NCI-H1694 (cell line): ENCODE measurements at regions not wholly inside any gene's neighbourhood (a gene's known extent, or its start where the extent isn't known, plus 50 kb on each side); places are given as distances from the start of the nearest gene placed in this dataset.

Source experiments
- DNase-seq: peaks from one replicate; lab custom pipeline; 2025; lab: John Stamatoyannopoulos, UW

DNA sequence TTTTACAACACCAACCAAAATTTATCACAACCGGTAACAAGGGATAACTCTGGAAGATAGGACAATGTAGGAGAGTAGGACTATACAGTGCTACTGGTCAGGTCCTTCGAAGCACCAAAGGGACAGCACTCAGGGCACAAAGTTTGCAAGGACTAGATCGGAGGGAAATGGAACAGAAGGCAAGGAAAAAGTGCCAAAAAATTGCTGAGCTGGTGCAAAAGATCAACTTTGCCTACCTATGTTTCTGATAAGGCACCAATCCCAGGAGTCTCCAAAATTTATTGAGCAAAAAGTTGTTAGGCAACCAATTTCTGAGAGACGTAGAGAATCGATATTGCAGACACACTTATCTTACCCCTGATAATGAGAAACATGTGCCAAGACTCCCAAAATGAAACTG lies 160.0 kb upstream of the PLEKHA5 start:
- DNase-seq, result no peak

DNA sequence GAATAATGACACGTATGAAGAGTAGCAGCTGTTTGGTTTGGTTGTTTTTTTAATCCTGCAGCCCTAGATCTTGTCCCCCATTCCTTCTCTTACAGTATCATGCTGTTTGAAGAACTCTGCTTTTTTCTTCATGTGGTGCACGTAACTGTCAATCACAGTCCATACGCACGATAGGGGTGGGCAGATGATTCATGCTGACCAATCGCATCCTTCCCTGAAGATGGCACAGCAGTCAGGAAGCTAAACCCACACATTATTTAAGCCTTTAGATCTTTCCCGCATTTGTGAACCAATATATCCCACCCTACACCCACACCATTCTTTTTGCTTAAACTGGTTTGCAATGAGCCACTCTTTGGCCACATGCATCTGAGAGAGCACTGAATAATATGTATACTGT lies 158.9 kb upstream of the PLEKHA5 start:
- no peak for DNase-seq

DNA sequence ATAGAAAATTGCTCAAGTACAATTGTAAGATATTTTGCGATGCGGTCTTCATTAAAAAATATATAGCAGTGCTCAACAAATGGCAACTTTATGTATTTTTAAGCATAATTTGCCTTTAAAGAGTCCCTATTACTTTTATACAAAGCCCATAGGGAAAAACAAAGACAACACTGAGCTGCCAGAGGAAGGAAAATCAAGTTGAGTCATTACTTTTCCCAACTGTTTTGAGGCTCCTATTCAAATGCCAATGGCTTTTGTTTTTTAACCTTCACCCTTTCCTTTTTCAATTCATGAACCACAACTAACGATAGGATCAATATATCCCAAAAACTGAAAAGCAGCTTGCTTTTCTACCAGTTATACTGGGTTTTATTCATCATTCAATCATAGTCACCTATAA lies 157.6 kb upstream of the PLEKHA5 start:
- no peak for DNase-seq

DNA sequence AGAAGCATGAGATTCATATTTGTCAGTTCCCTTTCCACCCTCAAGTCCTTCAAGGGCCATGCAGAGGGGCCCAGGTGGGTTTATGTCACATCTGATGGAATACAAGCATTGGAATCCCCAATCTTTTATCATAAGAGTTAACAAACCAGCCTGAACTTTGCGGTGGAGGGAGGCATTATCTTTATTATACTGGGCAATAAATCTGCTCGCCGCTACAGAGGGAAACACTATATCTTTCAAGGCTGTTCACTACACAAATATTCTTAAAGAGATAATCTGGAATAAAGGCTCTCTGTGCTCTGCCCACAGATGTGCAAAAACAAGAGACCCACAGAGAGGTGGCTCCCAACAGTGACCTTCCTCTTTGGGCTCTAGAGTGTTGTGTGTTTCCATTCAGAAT lies 153.6 kb upstream of the PLEKHA5 start:
- no peak for DNase-seq

GRCh38 chr12:18979401-18980126 lies 150.0 kb upstream of the PLEKHA5 start:
- no peak for DNase-seq

- no peak for DNase-seq
Observed at GRCh38 chr12:18981732-18982131, 147.8 kb upstream of the PLEKHA5 start.

GRCh38 chr12:18982226-18982949 lies 147.1 kb upstream of the PLEKHA5 start:
- no peak for DNase-seq

- no peak for DNase-seq
Observed at GRCh38 chr12:18983854-18984253, 145.7 kb upstream of the PLEKHA5 start.

DNA sequence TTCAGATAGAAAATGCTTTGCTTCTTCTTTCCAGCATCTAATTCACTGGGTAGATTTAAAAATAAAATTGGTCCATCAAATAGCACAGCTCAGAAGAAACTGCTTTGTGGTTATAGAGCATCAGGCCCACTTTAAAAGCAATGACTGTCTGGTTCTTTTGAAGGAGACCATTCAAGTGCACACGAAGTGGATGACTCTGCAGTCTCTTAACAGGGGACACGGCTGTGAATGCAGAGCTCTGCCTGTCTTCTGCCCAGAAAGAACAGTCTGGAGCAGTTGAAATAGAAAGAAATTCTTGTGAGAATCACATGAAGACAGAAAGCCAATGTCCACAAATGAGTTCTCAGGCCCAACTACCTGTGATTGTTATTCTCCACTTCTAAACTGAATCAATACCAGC lies 138.7 kb upstream of the PLEKHA5 start:
- DNase-seq, result no peak

- no peak for DNase-seq
Observed at GRCh38 chr12:18992336-18992735, 137.2 kb upstream of the PLEKHA5 start.

DNA sequence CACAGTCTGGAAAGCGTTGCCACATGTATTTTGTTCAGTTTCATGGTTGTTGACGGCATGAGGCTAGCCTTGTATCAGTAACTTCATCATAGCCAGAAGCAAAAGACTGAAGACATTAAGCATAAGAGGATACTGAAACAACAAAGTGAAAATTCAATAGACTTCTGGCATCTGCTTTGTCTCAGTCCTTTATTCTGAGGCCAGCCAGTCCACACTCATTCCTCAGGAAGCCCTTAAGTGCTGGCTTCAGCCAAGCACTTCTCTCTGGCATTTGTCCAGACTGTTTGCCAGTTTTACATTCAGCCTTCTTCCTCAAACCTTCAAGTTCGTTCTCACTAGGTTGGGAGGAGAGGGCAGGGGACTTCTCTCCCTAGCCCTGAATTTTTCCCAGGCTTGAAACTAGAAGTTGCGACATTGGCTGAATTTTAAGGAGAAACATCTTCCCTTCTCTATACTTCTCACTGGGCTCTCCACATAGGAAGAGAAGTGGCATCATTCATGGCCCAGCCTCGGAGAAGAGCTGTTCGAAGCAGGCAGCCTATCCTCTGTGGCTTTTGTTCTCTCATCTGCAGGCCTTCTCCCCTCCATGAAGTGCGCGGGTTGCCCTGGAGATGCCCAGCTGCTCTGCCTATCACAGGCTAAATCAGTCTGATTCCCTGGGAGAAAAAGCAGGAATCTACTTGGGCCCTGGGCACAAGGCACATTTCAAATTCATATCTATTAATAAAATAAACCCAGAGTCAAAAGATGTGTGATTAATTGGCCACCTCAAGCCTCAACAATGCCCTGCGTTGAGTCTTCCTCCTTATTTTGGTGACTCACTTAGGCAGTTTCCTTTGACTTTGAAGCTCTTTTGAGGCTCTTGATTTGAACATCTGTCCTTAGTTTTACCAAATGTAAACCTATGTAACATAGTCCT lies 130.9 kb upstream of the PLEKHA5 start:
- no peak for DNase-seq

GRCh38 chr12:19000836-19001235 lies 128.7 kb upstream of the PLEKHA5 start:
- no peak for DNase-seq

- no peak for DNase-seq
Observed at GRCh38 chr12:19002216-19002615, 127.3 kb upstream of the PLEKHA5 start.

- DNase-seq, result no peak
Observed at GRCh38 chr12:19003141-19003540, 126.4 kb upstream of the PLEKHA5 start.

DNA sequence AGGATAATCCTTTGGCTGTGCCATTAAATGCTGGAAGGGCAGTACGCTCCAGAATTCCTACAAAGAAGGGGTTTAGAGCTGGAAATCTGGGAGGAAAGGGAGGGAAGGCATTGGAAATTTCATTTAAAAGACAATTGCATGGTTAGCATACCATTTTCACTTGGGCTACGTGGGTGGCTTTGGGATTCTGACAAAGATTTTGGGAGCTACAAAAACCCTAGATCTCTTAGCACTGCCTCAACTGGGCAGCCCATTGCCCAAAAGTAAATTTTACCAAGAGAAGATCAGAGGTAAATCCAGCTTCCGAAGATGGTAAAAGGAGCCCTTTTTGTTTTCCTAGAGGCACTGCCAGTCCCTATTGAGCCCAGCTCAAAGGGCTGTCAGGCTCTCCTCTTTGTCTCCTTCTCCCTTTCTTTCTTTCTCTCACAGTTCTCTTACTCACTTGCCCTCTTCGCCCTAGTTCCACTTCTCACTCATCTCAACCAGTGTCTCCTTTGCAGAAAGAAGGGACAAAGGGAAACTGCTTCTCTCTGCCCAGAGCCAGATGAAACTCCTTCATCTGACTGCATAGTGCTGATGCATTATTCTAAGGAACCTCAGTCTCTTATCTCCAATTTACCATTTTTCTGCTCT lies 125.4 kb upstream of the PLEKHA5 start:
- DNase-seq, result no peak

DNA sequence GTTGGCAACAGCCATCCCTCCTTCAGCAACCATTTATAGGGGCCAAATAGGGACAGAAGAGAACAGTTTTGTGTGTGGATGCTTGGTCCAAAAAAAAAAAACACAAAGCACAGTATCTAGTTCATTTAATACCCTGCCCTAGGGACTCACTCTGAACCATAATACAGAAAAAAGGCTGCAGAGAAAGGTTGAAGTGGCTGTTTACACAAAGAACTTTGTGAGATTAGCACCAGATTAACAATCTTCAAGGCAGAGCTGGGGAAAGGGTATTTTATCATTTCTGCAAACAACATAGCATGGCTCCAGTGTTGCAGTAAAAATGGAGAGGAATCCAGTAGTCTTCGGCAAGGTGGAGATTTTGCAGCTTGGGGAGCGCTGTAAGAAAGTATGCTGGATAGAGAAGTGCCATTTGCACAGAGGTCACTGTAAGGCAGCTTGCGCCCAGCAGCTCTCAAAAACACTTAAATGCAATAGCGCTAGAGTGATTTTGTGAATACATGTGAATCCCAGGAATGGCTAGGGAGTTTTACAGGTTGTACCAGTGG lies 124.2 kb upstream of the PLEKHA5 start:
- DNase-seq, result no peak

DNA sequence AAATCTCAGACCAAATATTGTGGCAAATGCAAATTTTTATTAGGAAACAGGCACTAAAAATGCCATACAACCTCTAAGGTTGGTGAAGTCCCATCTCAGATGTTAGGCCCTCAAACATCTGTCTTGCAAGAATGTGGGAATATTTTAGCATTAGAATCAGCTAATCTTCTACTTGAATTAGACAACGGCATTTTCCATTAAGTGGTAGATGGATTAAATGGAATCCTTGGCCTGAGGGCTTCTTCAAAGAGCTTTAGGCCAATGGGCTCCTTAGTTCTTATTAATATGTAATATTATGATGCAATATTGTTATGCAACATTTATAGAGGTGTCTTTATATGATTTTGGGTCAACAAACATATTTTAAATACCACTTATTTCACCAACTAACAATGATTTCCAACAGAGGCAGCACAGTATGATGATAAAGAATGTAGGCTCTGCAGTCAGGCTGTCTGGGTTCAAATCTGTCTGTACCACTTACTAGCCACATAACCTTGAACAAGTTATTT lies 122.9 kb upstream of the PLEKHA5 start:
- DNase-seq, result no peak

GRCh38 chr12:19008102-19008501 lies 121.4 kb upstream of the PLEKHA5 start:
- DNase-seq, result no peak

DNA sequence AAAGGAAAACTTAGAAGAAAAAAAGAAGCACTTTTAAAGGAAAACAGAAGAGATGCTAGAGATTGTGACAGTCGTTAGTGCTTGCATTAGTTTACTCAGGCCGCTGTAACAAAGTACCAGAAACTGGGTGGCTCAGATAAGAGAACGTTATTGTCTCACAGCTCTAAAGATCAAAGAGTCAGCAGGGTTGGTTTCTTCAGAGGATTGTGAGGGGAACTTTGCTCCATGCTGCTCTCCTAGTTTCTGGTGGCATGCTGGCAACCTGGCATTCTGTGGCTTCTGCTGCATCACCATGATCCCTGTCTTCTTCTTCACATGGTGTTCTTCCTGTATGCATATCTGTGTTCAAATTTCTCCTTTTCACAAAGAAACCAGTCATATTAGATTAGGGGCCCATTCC lies 119.4 kb upstream of the PLEKHA5 start:
- DNase-seq, result no peak

DNA sequence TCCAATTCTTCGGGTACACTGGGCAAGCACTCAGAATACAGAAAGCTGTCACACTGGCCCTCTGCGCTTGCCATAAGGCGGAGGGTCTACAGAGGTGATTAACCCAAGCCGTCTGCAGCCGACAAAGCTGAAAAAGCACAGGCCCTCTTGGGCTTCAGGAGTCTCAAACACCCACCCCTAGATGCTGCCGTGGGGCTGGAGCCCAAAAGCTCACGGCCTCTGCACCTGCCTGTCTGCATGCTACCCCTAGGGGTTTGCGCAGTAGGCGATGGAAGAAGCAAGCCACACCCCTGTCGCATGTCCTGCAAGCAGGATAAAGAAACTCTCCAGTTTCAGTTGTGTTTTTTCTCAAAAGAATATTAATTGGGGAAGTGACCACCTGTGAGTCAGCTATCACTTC lies 118.8 kb upstream of the PLEKHA5 start:
- DNase-seq, result no peak

DNA sequence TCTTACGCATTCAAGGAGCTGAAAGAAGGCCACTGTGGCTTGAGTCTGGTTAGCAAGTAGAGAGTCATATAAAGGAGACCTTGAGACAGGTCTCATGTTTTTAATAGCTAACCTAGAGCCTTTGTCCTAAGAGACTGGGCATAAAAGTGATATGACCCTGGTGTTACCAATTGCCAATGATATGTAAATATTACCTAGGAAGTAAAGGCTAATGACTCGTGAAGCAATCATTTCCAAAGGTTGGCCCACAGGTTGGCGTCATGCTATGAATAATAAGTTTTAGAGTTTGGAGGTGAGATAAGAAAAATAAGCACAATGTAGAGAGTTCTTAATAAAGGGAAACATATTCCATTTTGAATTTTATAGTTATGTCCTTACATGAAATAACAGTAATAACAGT lies 116.6 kb upstream of the PLEKHA5 start:
- no peak for DNase-seq

GRCh38 chr12:19014240-19014639 lies 115.3 kb upstream of the PLEKHA5 start:
- no peak for DNase-seq
